ENCODE measurements at regions not wholly inside any gene's neighbourhood (a gene's known extent, or its start where the extent isn't known, plus 50 kb on each side); places are given as distances from the start of the nearest gene placed in this dataset.

GRCh38 chr12:4161718-4162117, 111.8 kb upstream of the CCND2 start:
- Histone ChIP-seq H3K4me1 (no peaks in the 10 kb centered on the region), H3K27ac (no peak overlapping the region), H3K9me3 (no peaks in the 10 kb centered on the region), H3K36me3 (ENCODE audit: low read depth, missing control alignments) (no peaks in the 10 kb centered on the region), H3K4me3 (no peak overlapping the region), H3K27me3 (no peaks in the 10 kb centered on the region)
- 96 to 98% methylated on average over 3 of the region's 3 CpGs for WGBS, 2 donors
- intact Hi-C loops (cut with DNase I; ENCODE audit: low total_unique reads): no loop called here
- DNase-seq: no peak
- no peak for TF ChIP-seq CTCF (IDR thresholded peaks at IDR 0.05)

GRCh38 chr12:4160314-4161040, 113.1 kb upstream of the CCND2 start:
- intact Hi-C loops (cut with DNase I; ENCODE audit: low total_unique reads): no loop called here
- H3K36me3 ChIP-seq (ENCODE audit: low read depth, missing control alignments): no peaks in the 10 kb centered on the region
- H3K4me3 ChIP-seq: no peak overlapping the region
- no peaks in the 10 kb centered on the region for H3K4me1 ChIP-seq
- 92 to 100% methylated on average over 2 of the region's 2 CpGs for WGBS, 2 donors
- no peaks in the 10 kb centered on the region for H3K9me3 ChIP-seq
- DNase-seq: no peak
- TF ChIP-seq POLR2A (IDR thresholded peaks at IDR 0.05): no peak
- TF ChIP-seq CTCF (IDR thresholded peaks at IDR 0.05): no peak
- no peaks in the 10 kb centered on the region for H3K27me3 ChIP-seq
- no peak overlapping the region for H3K27ac ChIP-seq

GRCh38 chr12:4159851-4160250, 113.7 kb upstream of the CCND2 start:
- H3K27me3 ChIP-seq: no peaks in the 10 kb centered on the region
- TF ChIP-seq POLR2A (IDR thresholded peaks at IDR 0.05) (no peak), CTCF (IDR thresholded peaks at IDR 0.05) (no peak)
- H3K4me3 ChIP-seq: no peak overlapping the region
- H3K27ac ChIP-seq: no peak overlapping the region
- H3K9me3 ChIP-seq: no peaks in the 10 kb centered on the region
- no peak for DNase-seq
- WGBS, 2 donors: 87 to 95% methylated on average over 2 of the region's 2 CpGs
- H3K36me3 ChIP-seq (ENCODE audit: low read depth, missing control alignments): no peaks in the 10 kb centered on the region
- no peaks in the 10 kb centered on the region for H3K4me1 ChIP-seq
- intact Hi-C loops (cut with DNase I; ENCODE audit: low total_unique reads): no loop called here

GRCh38 chr12:4158306-4158705, 115.3 kb upstream of the CCND2 start:
- intact Hi-C loops (cut with DNase I; ENCODE audit: low total_unique reads): no loop called here
- Histone ChIP-seq H3K27me3 (no peaks in the 10 kb centered on the region), H3K9me3 (no peaks in the 10 kb centered on the region), H3K36me3 (ENCODE audit: low read depth, missing control alignments) (no peaks in the 10 kb centered on the region), H3K4me3 (no peak overlapping the region), H3K4me1 (no peaks in the 10 kb centered on the region), H3K27ac (no peak overlapping the region)
- DNase-seq: no peak
- TF ChIP-seq CTCF (IDR thresholded peaks at IDR 0.05): no peak
- no peak for TF ChIP-seq POLR2A (IDR thresholded peaks at IDR 0.05)
- WGBS, 2 donors: 84 to 86% methylated on average over 2 of the region's 2 CpGs

GRCh38 chr12:4157122-4157521, 116.4 kb upstream of the CCND2 start:
- TF ChIP-seq POLR2A (IDR thresholded peaks at IDR 0.05): no peak
- no peak for TF ChIP-seq CTCF (IDR thresholded peaks at IDR 0.05)
- Histone ChIP-seq H3K27ac (no peak overlapping the region), H3K4me1 (no peaks in the 10 kb centered on the region), H3K4me3 (no peak overlapping the region), H3K36me3 (ENCODE audit: low read depth, missing control alignments) (no peaks in the 10 kb centered on the region), H3K27me3 (no peaks in the 10 kb centered on the region), H3K9me3 (no peaks in the 10 kb centered on the region)
- intact Hi-C loops (cut with DNase I; ENCODE audit: low total_unique reads): no loop called here
- no peak for DNase-seq
- WGBS, 2 donors: 84 to 89% methylated on average over 3 of the region's 3 CpGs

Measured in testis (tissue), 2 donors.